ENCODE measurements at regions not wholly inside any gene's neighbourhood (a gene's known extent, or its start where the extent isn't known, plus 50 kb on each side); places are given as distances from the start of the nearest gene placed in this dataset.
"Not testable (repeated sequence)": the region's sequence is repeated elsewhere in the genome, so short reads cannot be mapped to it uniquely, and the experiment has no call there.

GRCh38 chr7:106442476-106442875 lies 157.7 kb upstream of the NAMPT start:
- no peaks in the 10 kb centered on the region for H3K27me3 ChIP-seq (ENCODE audit: control insufficient read depth, insufficient read depth, low read length)

GRCh38 chr7:106441343-106441742 lies 156.6 kb upstream of the NAMPT start:
- H3K9me3 ChIP-seq (ENCODE audit: control insufficient read depth in 2 of 3, insufficient read depth in 1 of 3, low read length in 3 of 3); H3K9ac ChIP-seq (ENCODE audit: low read length in 3 of 3); H3K27ac ChIP-seq (ENCODE audit: low read depth in 2 of 2, low read length in 2 of 2); H3K27me3 ChIP-seq (ENCODE audit: control insufficient read depth, insufficient read depth, low read length); H3K4me1 ChIP-seq (ENCODE audit: control insufficient read depth in 2 of 3, insufficient read depth in 2 of 3, low read depth in 1 of 3, low read length in 3 of 3); intact Hi-C loops (cut with DNase I); H3K4me3 ChIP-seq (ENCODE audit: low read length in 3 of 3); H3K36me3 ChIP-seq (ENCODE audit: control insufficient read depth in 2 of 3, insufficient read depth in 3 of 3, low read length in 3 of 3); FAIRE-seq; DNase-seq: not testable (repeated sequence)

More at GRCh38 chr7:106442476-106442875, 157.7 kb upstream of the NAMPT start:
- Histone ChIP-seq H3K9me3 (ENCODE audit: control insufficient read depth in 2 of 3, insufficient read depth in 1 of 3, low read length in 3 of 3) (no peaks in the 10 kb centered on the region), H3K36me3 (ENCODE audit: control insufficient read depth in 2 of 3, insufficient read depth in 3 of 3, low read length in 3 of 3) (no peaks in the 10 kb centered on the region), H3K4me1 (ENCODE audit: control insufficient read depth in 2 of 3, insufficient read depth in 2 of 3, low read depth in 1 of 3, low read length in 3 of 3) (no peaks in the 10 kb centered on the region), H3K4me3 (ENCODE audit: low read length in 3 of 3) (no peak overlapping the region), H3K27ac (ENCODE audit: low read depth in 2 of 2, low read length in 2 of 2) (no peak overlapping the region), H3K9ac (ENCODE audit: low read length in 3 of 3) (no peak overlapping the region)
- no peak for FAIRE-seq
- intact Hi-C loops (cut with DNase I), result no loop called here
- DNase-seq, result no peak
- TF ChIP-seq CTCF (IDR thresholded peaks at IDR 0.05; ENCODE audit: borderline replicate concordance, extremely low read depth, insufficient read depth), result no peak

GRCh38 chr7:106436933-106437332 lies 152.2 kb upstream of the NAMPT start:
- H3K9me3 ChIP-seq (ENCODE audit: control insufficient read depth in 2 of 3, insufficient read depth in 1 of 3, low read length in 3 of 3); H3K9ac ChIP-seq (ENCODE audit: low read length in 3 of 3); DNase-seq; H3K36me3 ChIP-seq (ENCODE audit: control insufficient read depth in 2 of 3, insufficient read depth in 3 of 3, low read length in 3 of 3); intact Hi-C loops (cut with DNase I); H3K27me3 ChIP-seq (ENCODE audit: control insufficient read depth, insufficient read depth, low read length); H3K4me1 ChIP-seq (ENCODE audit: control insufficient read depth in 2 of 3, insufficient read depth in 2 of 3, low read depth in 1 of 3, low read length in 3 of 3); H3K27ac ChIP-seq (ENCODE audit: low read depth in 2 of 2, low read length in 2 of 2); FAIRE-seq; H3K4me3 ChIP-seq (ENCODE audit: low read length in 3 of 3): not testable (repeated sequence)

GRCh38 chr7:106433377-106433776 lies 148.6 kb upstream of the NAMPT start:
- intact Hi-C loops (cut with DNase I), result no loop called here
- Histone ChIP-seq H3K4me3 (ENCODE audit: low read length in 3 of 3) (no peak overlapping the region), H3K27ac (ENCODE audit: low read depth in 2 of 2, low read length in 2 of 2) (no peak overlapping the region), H3K4me1 (ENCODE audit: control insufficient read depth in 2 of 3, insufficient read depth in 2 of 3, low read depth in 1 of 3, low read length in 3 of 3) (no peaks in the 10 kb centered on the region), H3K9ac (ENCODE audit: low read length in 3 of 3) (no peak overlapping the region), H3K36me3 (ENCODE audit: control insufficient read depth in 2 of 3, insufficient read depth in 3 of 3, low read length in 3 of 3) (no peaks in the 10 kb centered on the region), H3K9me3 (ENCODE audit: control insufficient read depth in 2 of 3, insufficient read depth in 1 of 3, low read length in 3 of 3) (no peaks in the 10 kb centered on the region), H3K27me3 (ENCODE audit: control insufficient read depth, insufficient read depth, low read length) (no peaks in the 10 kb centered on the region)
- DNase-seq (no peak), FAIRE-seq (no peak)
- no peak for TF ChIP-seq CTCF (IDR thresholded peaks at IDR 0.05; ENCODE audit: borderline replicate concordance, extremely low read depth, insufficient read depth)
